ENCODE measurements at regions not wholly inside any gene's neighbourhood (a gene's known extent, or its start where the extent isn't known, plus 50 kb on each side); places are given as distances from the start of the nearest gene placed in this dataset.

- no peak for DNase-seq
- intact Hi-C loops (cut with DNase I): no loop called here
- no peak overlapping the region for H3K27ac ChIP-seq
- H3K9me3 ChIP-seq (replicated peaks in 1 of 3): no peaks in the 10 kb centered on the region
- H3K4me1 ChIP-seq (replicated peaks in 1 of 2): no peaks in the 10 kb centered on the region
- H3K4me3 ChIP-seq: no peak overlapping the region
- WGBS, 4 donors: 0 to 65% (median 63%) methylated on average over 1 to 12 of the region's 12 CpGs
- no peaks in the 10 kb centered on the region for H3K27me3 ChIP-seq
- no peak for TF ChIP-seq CTCF (IDR thresholded peaks at IDR 0.05)
- TF ChIP-seq POLR2A (IDR thresholded peaks at IDR 0.05): no peak
- no peaks in the 10 kb centered on the region for H3K36me3 ChIP-seq (replicated peaks in 1 of 2)
Measured at GRCh38 chr6:74222768-74223333, 526.8 kb downstream of the CD109 start.

- Histone ChIP-seq H3K36me3 (replicated peaks in 1 of 2) (no peaks in the 10 kb centered on the region), H3K4me3 (no peak overlapping the region), H3K4me1 (replicated peaks in 1 of 2) (no peaks in the 10 kb centered on the region), H3K9me3 (replicated peaks in 1 of 3) (no peaks in the 10 kb centered on the region), H3K27ac (no peak overlapping the region), H3K27me3 (no peaks in the 10 kb centered on the region)
- DNase-seq: no peak
- no peak for TF ChIP-seq CTCF (IDR thresholded peaks at IDR 0.05)
- TF ChIP-seq POLR2A (IDR thresholded peaks at IDR 0.05): no peak
- intact Hi-C loops (cut with DNase I): no loop called here
- 39 to 67% (median 55%) methylated on average over 2 of the region's 2 CpGs for WGBS, 4 donors
Measured at GRCh38 chr6:74213995-74214394, 518.0 kb downstream of the CD109 start.

DNA sequence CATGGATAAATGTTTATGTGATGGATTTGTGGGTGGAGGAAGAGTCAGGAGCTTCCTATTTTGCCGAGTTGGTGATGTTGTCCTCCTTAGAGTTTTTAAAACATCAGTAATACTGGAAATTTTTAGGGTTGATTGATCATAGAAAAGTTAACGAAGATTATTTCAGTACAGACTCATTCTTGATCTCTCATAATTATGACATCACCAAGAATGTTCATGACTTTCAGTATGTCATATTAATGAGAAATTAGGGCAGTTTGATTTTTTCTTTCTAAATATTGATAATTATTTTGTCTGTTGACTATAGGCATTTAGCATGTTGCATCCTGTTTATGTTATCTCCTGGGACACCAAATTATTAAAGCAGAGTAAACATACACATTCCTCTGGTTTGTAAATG lies 512.2 kb downstream of the CD109 start:
- peaks cover 0 to 4% (median 0%) of the 10 kb centered on the region in 3 donors for H3K9me3 ChIP-seq (replicated peaks in 1 of 3)
- no peak for DNase-seq
- H3K27ac ChIP-seq: no peak overlapping the region
- no peaks in the 10 kb centered on the region for H3K36me3 ChIP-seq (replicated peaks in 1 of 2)
- WGBS, 4 donors: 64 to 73% (median 67%) methylated on average over 2 of the region's 2 CpGs
- no peak for TF ChIP-seq POLR2A (IDR thresholded peaks at IDR 0.05)
- H3K4me3 ChIP-seq: no peak overlapping the region
- no peaks in the 10 kb centered on the region for H3K4me1 ChIP-seq (replicated peaks in 1 of 2)
- intact Hi-C loops (cut with DNase I): no loop called here
- H3K27me3 ChIP-seq: no peaks in the 10 kb centered on the region

DNA sequence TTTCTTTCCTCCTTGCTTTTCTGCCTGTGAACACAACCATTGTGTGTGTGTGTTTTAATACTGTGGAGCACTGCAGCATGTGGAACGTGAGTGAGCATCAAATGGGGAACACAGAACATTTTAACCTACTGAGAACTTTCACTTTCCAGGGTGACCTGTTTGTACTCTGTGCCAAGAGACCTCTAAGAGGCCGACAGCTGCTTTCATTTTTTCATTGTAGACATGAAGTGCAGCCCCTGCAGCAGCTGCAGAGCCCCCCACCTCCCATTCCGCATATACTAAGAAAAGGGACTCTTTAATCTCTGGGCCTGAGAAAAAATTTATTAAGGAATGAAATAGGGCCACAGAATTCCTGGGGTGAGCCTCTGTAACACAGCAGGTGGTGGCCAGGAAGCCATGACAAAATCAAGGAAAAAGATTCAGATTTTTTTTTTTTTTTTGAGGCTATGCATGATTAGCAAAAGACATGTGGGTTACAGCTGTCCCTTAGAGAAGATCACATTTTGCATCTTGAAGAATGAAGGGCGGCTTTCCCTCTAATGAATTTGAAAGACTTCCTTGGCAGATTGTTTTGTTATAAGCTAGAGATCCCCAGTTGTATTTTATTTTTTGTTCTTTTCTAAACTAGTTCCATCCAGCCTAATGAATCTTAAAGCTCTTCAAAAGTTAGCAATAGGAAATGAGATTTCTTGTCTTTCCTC lies 503.4 kb downstream of the CD109 start:
- H3K4me3 ChIP-seq: no peak overlapping the region
- WGBS, 4 donors: 59 to 72% (median 64%) methylated on average over 4 of the region's 4 CpGs
- intact Hi-C loops (cut with DNase I): no loop called here
- H3K36me3 ChIP-seq (replicated peaks in 1 of 2): no peaks in the 10 kb centered on the region
- TF ChIP-seq CTCF (IDR thresholded peaks at IDR 0.05): no peak
- TF ChIP-seq POLR2A (IDR thresholded peaks at IDR 0.05): no peak
- no peaks in the 10 kb centered on the region for H3K4me1 ChIP-seq (replicated peaks in 1 of 2)
- H3K27ac ChIP-seq: no peak overlapping the region
- H3K27me3 ChIP-seq: no peaks in the 10 kb centered on the region
- no peak for DNase-seq
- H3K9me3 ChIP-seq (replicated peaks in 1 of 3): no peaks in the 10 kb centered on the region

GRCh38 chr6:74197310-74197709 lies 501.3 kb downstream of the CD109 start:
- no peaks in the 10 kb centered on the region for H3K4me1 ChIP-seq (replicated peaks in 1 of 2)
- no peaks in the 10 kb centered on the region for H3K9me3 ChIP-seq (replicated peaks in 1 of 3)
- no peak for DNase-seq
- H3K4me3 ChIP-seq: no peak overlapping the region
- TF ChIP-seq CTCF (IDR thresholded peaks at IDR 0.05): no peak
- TF ChIP-seq POLR2A (IDR thresholded peaks at IDR 0.05): no peak
- no peaks in the 10 kb centered on the region for H3K27me3 ChIP-seq
- no peak overlapping the region for H3K27ac ChIP-seq
- intact Hi-C loops (cut with DNase I): no loop called here
- H3K36me3 ChIP-seq (replicated peaks in 1 of 2): no peaks in the 10 kb centered on the region
